ENCODE measurements at regions not wholly inside any gene's neighbourhood (a gene's known extent, or its start where the extent isn't known, plus 50 kb on each side); places are given as distances from the start of the nearest gene placed in this dataset.

- no peak for TF ChIP-seq POLR2A (IDR thresholded peaks at IDR 0.05)
- TF ChIP-seq CTCF (IDR thresholded peaks at IDR 0.05): no peak
Observed at GRCh38 chr3:104263477-104263876, 1103.2 kb upstream of the ALCAM start.
